ENCODE measurements at regions not wholly inside any gene's neighbourhood (a gene's known extent, or its start where the extent isn't known, plus 50 kb on each side); places are given as distances from the start of the nearest gene placed in this dataset.
"Not testable (repeated sequence)": the region's sequence is repeated elsewhere in the genome, so short reads cannot be mapped to it uniquely, and the experiment has no call there.

GRCh38 chr2:215245919-215246318, 65.9 kb upstream of the ATIC start:
- not testable (repeated sequence) for TF ChIP-seq CTCF, POLR2A (IDR thresholded peaks at IDR 0.05)

Measured in esophagus squamous epithelium (tissue), 4 donors.